ENCODE measurements at regions not wholly inside any gene's neighbourhood (a gene's known extent, or its start where the extent isn't known, plus 50 kb on each side); places are given as distances from the start of the nearest gene placed in this dataset.
A peak's percentile ranks its signal among the peaks of the same experiment; 100 is the strongest.
"Not testable (repeated sequence)": the region's sequence is repeated elsewhere in the genome, so short reads cannot be mapped to it uniquely, and the experiment has no call there.

DNA sequence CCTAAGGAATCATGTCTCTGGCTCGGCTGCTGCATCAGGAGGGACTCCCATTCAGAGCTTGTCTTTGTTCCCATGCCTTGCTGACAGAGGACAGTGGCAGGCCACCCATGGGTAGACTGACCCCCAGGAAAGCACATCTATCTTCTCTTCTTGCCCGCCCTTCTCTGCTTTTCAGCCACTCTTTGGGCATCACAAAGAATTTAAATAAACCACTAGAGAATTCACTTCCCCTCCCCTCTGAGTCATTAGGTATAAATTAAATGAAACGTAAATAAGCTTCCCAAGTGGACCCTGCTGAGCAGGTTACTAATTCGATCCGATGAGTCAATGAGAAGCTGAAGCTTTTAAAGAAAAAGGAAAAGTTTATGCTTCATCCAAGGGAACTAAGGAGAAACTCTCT is 97.0 kb downstream of the DRD1 start:
- DNase-seq (ENCODE audit: low spot score): no peak

DNA sequence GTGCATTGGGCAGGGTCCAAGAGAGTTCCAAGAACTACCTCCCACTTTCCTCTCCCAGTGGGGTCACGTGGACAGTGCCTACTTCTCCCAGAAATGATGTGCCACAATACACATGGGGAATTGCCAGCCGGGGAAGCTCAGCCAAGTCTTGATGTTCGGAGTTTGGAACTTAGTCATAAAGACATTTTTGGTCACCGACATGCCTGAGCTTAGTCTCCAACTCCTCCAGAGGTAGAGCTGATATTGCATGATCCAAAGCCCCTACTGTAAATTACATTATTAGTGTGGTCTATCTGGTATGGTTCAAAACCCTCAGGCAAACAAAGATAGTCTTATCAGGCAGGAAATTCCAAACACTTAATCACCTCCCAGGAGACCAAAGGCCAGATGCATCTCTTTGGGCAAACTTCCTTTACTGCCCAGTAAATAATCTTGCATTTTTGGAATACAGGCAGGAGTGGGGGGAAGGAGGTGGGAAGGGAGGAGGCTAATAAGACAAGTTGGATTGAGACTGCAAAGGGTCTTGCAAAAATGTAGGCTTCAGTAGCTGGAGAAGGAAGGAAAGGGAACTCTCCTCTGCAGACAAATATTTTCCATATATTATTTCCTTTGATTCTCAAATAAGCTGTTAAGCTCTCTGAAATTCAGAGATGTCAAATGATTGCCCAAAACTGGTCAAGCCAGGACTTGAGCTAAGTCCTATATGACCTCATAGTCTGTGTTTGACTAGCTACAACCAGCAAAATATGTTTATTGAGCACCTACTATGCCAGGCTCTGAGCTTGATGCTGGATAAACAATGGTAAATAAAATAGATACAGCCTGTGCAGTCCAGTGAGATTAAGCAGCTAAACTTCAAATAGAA is 99.4 kb downstream of the DRD1 start:
- peak; percentile 54 for DNase-seq (ENCODE audit: low spot score)

DNA sequence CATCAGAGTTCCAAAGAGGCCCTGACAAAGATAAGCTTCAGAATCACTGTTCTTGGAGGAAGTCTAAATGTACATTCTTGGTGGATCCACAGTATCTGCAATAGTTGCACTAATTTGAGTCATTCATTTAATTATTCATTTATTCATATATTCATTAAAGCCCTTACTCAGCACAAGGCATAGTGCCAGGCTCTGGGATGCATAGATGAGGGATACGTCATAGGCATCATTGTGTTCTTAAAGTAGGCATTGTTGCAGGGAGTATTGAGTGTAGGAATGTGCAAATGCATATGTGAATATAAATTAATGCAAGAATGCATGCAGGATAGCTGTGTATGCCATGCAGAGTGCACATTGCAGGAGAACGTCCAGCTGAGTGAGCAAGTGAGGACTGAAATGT is 100.7 kb downstream of the DRD1 start:
- DNase-seq (ENCODE audit: low spot score): no peak

DNA sequence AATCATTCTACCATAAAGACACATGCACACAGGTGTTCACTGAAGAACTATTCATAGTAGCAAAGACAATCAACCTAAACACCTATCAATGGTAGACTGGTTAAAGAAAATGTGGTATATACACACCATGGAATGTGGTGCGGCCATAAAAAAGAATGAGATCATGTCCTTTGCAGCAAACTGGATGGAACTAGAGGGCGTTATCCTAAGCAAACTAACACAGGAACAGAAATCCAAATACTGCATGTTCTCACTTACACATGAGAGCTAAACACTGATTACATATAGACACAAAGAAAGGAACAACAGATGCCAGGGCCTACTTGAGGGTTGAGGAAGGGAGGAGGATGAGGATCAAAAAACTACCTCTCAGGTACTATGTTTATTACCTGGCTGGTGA is 103.8 kb downstream of the DRD1 start:
- DNase-seq (ENCODE audit: low spot score): no peak

DNA sequence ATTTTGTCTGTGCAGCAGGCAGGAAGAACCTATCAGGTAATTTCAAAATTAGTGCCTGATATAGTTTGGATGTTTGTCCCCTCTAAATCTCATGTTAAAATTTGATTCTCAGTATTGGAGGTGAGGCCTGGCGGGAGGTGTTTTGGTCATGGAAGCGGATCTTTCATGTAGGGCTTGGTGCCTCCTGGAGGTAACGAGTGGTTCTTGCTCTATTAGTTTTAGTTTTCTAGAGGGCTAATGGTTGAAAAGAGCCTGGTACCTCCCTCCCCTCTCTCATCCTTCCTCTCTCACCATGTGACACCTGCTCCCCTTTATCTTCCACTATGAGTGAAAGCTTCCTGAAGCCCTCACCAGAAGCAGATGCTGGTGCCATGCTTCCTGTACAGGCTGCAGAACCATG is 106.3 kb downstream of the DRD1 start:
- no peak for DNase-seq (ENCODE audit: low spot score)

DNA sequence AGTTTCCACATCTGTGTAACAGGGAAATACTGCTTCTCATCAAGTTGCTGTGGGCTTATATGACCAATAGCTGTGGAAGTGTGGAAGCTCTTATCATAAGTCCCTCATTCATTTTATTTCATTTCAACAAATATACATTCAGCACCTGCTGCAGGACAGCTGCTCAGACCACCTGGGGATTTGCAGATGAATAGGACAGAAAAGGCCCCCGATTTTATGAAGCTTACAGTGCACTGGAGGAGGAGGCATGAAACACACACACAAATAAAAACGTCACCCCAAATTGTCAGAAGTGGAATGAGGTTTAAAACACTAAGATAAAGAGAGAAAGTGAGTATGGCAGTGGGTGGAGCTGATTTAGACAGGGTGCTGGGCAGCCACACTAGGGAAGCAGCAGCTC is 107.2 kb downstream of the DRD1 start:
- DNase-seq (ENCODE audit: low spot score): no peak

- no peak for DNase-seq (ENCODE audit: low spot score)
These were observed 108.3 kb downstream of the DRD1 start for GRCh38 chr5:175335691-175336090.

GRCh38 chr5:175331173-175332036 is 112.6 kb downstream of the DRD1 start:
- DNase-seq (ENCODE audit: low spot score): not testable (repeated sequence)

DNA sequence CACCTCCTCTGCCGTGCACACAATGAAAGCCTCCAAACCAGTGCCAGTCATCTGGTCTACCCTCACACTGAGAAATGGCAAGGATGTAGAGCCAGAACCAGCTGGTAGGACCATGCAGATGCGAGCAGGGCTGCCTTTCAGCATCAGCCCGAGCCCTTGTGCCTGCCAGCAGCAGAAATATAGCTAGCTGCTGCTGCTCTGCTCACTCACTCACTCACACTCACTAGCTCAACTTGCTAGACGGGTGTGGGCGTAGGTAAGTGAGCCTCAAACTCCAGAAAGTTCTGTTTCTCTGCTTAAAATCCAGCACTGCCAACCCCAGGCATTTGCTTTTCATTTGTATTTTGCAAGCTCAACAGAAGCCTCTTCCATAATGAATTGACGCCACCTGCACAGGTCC is 114.0 kb downstream of the DRD1 start:
- DNase-seq (ENCODE audit: low spot score): no peak

- DNase-seq (ENCODE audit: low spot score): no peak
These were observed 115.3 kb downstream of the DRD1 start for GRCh38 chr5:175328687-175329086.

- DNase-seq (ENCODE audit: low spot score): no peak
These were observed 115.8 kb downstream of the DRD1 start for GRCh38 chr5:175328176-175328575.

DNA sequence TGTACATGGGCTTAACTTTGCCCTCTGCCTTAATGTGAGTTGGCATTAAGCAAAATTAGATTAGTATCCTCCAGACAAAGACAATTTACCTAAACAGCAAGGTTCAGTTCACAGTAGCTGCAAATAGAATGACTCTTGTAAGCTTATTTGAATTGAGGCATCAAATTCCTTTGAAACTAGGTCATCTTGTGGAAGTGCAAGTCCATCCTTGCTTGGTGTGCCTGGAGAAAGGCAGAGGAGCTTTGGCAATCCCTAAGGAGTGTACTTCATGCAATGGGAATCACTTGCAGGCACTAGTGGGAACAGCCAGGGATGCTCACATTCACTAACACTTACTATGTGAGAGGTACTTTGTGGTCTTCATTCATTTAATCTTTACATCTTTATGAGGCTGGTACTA is 118.3 kb downstream of the DRD1 start:
- no peak for DNase-seq (ENCODE audit: low spot score)

DNA sequence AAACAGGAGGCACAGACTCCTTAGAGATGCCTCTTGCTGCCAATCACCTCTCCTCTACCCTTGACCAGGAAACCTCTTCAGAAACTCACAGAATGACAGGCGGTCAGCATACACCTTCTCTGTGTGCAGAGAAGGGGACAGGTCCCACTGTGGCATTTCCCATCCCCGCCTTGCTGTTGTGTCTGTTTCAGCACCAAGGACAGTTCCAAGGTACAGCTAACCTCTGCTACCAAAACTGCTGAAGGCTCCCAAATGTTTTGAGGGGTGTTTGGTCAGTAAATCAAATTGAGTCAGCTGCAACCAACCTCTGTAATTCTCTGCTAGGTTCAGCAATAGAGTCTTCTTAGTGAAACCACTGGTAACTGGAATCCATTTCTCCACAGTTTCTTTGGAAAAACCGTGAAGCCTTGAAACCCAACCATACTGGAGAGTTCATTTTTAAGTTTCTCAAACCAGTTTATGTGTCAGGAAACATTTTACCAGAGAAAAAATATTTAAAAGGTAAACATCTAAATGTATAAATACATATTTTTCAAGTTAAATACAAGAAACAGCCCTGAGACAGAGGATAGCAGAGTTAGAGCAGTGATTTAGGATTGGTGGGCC is 122.0 kb downstream of the DRD1 start:
- DNase-seq (ENCODE audit: low spot score): no peak

- DNase-seq (ENCODE audit: low spot score): no peak
These were observed 124.8 kb downstream of the DRD1 start for GRCh38 chr5:175319199-175319598.

GRCh38 chr5:175317872-175318271 is 126.1 kb downstream of the DRD1 start:
- DNase-seq (ENCODE audit: low spot score): no peak

DNA sequence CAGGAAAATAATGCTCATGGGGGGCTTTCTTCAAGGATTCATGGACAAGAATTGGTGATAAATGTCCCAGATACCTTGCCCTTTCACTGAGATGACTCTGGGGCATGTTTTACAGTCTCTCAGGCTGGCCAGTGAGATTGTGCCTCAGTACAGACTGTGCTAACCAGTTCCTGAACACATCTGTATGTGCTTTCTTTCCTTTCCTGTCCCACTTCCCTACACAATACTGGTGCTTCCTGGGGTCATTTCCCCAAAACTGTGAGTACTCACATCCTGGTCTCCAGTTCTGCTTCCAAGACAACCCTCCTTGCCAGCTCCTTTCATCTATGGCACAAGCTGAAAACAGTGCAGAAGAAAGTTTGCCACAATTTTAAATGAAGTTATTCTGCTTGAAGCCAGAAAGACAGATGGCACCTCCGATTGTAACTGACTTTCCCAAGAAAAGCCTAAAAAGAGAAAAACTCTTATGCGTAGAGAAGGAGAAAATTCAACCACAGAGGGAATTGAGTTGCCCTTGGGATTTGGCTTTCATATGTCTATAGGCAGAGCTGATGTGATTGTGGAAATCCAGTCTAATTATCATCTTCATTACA is 134.7 kb downstream of the DRD1 start:
- DNase-seq (ENCODE audit: low spot score): no peak

- DNase-seq (ENCODE audit: low spot score): no peak
These were observed 135.3 kb downstream of the DRD1 start for GRCh38 chr5:175308701-175309100.

DNA sequence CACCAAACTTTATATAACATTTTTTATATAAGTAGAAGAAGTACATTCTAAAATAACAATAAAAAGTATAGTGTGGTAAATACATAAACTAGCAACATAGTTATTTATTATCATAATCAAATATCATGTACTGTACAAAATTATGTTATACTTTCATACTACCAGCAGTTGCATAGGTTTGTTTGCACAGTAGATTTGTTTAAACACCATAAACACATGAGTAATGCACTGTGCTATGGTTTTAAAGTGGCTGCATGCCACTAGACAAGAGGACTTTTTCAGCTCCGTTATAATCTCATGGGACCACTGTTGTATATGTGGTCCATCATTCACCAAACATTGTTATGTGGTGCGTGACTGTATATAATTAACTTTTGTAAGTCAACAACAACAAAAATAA is 137.6 kb downstream of the DRD1 start:
- no peak for DNase-seq (ENCODE audit: low spot score)

- DNase-seq (ENCODE audit: low spot score): no peak
These were observed 138.7 kb downstream of the DRD1 start for GRCh38 chr5:175305251-175305650.

DNA sequence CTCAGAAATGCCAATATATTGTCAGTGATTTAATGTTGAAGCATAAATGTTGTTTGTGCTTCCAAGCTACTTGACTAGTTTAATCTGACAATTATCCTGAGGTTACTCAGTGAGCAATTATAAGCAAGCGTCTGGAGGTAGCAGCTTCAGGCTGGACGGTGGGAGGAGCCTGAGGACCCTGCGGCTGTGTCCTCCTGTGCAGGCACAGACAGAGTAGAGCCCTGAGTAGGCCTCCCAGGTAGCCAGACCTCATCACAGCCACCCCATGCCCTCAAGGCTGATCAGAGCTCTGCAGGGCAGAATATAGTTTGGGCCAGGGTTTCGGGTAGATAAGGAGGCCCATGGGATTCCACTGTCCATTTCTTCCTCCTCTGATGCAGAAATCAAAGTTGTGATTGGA is 153.6 kb downstream of the DRD1 start:
- DNase-seq (ENCODE audit: low spot score): no peak

- no peak for DNase-seq (ENCODE audit: low spot score)
These were observed 155.8 kb downstream of the DRD1 start for GRCh38 chr5:175288048-175288621.

- no peak for DNase-seq (ENCODE audit: low spot score)
These were observed 157.0 kb downstream of the DRD1 start for GRCh38 chr5:175286981-175287380.
